ENCODE measurements at regions not wholly inside any gene's neighbourhood (a gene's known extent, or its start where the extent isn't known, plus 50 kb on each side); places are given as distances from the start of the nearest gene placed in this dataset.

DNA sequence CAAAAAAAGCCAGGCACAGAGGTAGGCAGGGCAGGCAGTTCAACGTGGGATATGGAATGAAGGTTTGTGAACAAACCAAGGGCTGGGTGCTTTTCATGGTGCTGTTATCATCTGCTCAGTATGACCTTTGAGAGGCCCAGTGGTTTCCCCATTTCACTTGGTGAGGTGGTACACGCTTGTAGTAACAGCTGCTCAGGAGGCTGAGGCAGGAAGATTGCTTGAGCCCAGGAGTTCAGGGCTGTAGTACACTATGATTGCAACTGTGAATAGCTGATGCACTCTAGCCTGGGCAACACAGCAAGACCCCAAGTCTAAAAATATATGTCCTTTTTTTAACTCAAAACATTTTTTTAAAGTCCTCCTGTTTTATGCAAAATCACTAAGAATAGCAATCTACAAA, 174.8 kb downstream of the ENC1 start:
- intact Hi-C loops (cut with DNase I), result no loop called here
- H3K9me3 ChIP-seq, result no peaks in the 10 kb centered on the region

DNA sequence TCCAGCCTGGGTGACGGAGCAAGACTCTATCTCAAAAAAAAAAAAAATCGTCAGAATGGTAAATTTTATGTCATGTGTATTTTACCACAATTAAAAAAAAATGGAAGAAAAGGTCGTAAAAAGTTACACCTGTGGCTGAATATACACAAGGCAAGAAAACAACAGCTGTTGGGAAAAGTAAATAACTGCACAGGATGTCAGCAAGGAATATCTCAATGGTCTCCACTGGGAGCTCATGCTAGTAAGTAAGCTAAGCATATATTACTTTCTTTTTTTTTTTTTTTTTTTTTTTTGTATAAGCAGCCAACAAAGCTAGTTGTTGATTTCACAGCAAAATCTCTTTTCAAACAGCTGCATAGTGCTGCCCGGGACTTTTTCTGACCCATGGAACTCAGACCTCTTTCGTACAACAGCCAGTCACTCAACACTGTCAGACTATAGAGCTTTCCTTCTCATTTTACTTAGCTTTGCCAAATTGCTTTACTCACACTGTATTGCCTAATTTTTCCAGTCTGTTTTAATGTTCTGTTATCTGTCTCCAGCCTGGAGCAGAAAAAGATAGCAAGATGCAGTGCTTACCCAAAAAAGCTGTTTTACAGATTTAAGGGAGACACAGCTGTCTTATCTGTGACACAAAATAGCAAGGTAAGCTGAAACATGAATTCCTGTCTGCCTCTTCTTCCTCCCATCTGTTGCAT, 175.9 kb downstream of the ENC1 start:
- no peak overlapping the region for H3K27ac ChIP-seq
- H3K27me3 ChIP-seq, result no peaks in the 10 kb centered on the region
- H3K4me1 ChIP-seq (ENCODE audit: insufficient read depth), result peaks cover 1% of the 10 kb centered on the region
- TF ChIP-seq, protein P1, sequence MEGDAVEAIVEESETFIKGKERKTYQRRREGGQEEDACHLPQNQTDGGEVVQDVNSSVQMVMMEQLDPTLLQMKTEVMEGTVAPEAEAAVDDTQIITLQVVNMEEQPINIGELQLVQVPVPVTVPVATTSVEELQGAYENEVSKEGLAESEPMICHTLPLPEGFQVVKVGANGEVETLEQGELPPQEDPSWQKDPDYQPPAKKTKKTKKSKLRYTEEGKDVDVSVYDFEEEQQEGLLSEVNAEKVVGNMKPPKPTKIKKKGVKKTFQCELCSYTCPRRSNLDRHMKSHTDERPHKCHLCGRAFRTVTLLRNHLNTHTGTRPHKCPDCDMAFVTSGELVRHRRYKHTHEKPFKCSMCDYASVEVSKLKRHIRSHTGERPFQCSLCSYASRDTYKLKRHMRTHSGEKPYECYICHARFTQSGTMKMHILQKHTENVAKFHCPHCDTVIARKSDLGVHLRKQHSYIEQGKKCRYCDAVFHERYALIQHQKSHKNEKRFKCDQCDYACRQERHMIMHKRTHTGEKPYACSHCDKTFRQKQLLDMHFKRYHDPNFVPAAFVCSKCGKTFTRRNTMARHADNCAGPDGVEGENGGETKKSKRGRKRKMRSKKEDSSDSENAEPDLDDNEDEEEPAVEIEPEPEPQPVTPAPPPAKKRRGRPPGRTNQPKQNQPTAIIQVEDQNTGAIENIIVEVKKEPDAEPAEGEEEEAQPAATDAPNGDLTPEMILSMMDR (IDR thresholded peaks at IDR 0.05), result no peak
- TF ChIP-seq POLR2A (IDR thresholded peaks at IDR 0.05), result no peak
- TF ChIP-seq EP300 (IDR thresholded peaks at IDR 0.05), result no peak
- no peak for DNase-seq
- 19 to 37% (median 23%) methylated on average over 5 of the region's 5 CpGs for WGBS, 3 donors
- H3K9me3 ChIP-seq, result no peaks in the 10 kb centered on the region
- no peaks in the 10 kb centered on the region for H3K36me3 ChIP-seq
- no peak overlapping the region for H3K4me3 ChIP-seq
- intact Hi-C loops (cut with DNase I), result no loop called here

More for the DNA sequence above, 174.8 kb downstream of the ENC1 start:
- H3K27ac ChIP-seq, result no peak overlapping the region
- no peaks in the 10 kb centered on the region for H3K36me3 ChIP-seq
- TF ChIP-seq EP300 (IDR thresholded peaks at IDR 0.05) (no peak), POLR2A (IDR thresholded peaks at IDR 0.05) (no peak)
- TF ChIP-seq, protein P1 (IDR thresholded peaks at IDR 0.05), result no peak
- H3K4me1 ChIP-seq (ENCODE audit: insufficient read depth), result peaks cover 1% of the 10 kb centered on the region
- no peak overlapping the region for H3K4me3 ChIP-seq
- WGBS, 3 donors, result 81 to 93% (median 89%) methylated on average over 2 of the region's 2 CpGs
- no peak for DNase-seq
- no peaks in the 10 kb centered on the region for H3K27me3 ChIP-seq

DNA sequence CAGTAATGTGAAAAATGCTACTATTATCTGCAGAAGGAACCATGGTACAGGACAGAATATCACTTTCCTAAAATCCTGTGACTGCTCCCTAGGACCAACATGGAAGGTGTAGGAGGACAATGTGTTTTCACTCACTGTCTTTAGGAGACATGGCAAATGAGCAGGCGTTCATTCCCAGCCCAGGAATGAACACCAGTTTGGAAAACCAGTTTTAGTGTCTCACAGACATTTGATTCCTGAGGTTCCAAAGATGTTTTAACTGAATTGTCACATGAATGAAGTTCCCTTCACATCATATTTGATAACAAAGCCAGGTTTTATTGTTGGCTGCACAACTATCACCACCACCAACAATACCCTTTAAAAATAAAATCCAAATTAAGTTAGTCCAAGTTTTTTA, 178.2 kb downstream of the ENC1 start:
- H3K4me3 ChIP-seq, result no peak overlapping the region
- 89 to 95% (median 93%) methylated on average over 1 of the region's 1 CpG for WGBS, 3 donors
- no peak for DNase-seq
- no peaks in the 10 kb centered on the region for H3K27me3 ChIP-seq
- H3K27ac ChIP-seq, result no peak overlapping the region
- H3K36me3 ChIP-seq, result no peaks in the 10 kb centered on the region
- TF ChIP-seq EP300 (IDR thresholded peaks at IDR 0.05), result no peak
- TF ChIP-seq, protein P1 (IDR thresholded peaks at IDR 0.05), result no peak
- H3K4me1 ChIP-seq (ENCODE audit: insufficient read depth), result peaks cover 1% of the 10 kb centered on the region
- intact Hi-C loops (cut with DNase I), result no loop called here
- H3K9me3 ChIP-seq, result no peaks in the 10 kb centered on the region

DNA sequence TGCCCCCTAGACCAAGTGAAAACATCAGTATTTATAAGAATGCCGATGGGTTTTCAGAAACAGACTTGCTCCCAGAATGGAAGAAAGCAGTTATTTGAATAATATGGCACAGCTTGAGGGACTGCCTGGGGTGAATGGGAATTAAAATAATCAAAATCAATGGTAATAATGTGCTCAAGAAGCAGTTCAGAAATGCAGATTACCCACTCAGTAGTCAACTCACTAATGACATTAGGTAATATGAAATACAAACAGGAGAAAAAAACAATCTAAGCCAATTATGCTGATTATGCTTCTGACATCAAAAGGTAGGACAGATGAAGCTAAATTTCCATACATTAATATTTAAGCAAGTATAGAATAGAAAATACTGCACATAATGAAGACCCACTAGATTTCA, 179.3 kb downstream of the ENC1 start:
- H3K9me3 ChIP-seq, result no peaks in the 10 kb centered on the region
- peaks cover 1% of the 10 kb centered on the region for H3K4me1 ChIP-seq (ENCODE audit: insufficient read depth)
- no peak for DNase-seq
- WGBS, 3 donors, result 94 to 100% (median 97%) methylated on average over 1 of the region's 1 CpG
- TF ChIP-seq POLR2A (IDR thresholded peaks at IDR 0.05), result no peak
- TF ChIP-seq, protein P1 (IDR thresholded peaks at IDR 0.05), result no peak
- no peak for TF ChIP-seq EP300 (IDR thresholded peaks at IDR 0.05)
- H3K27ac ChIP-seq, result no peak overlapping the region
- no peaks in the 10 kb centered on the region for H3K36me3 ChIP-seq
- intact Hi-C loops (cut with DNase I), result no loop called here
- no peak overlapping the region for H3K4me3 ChIP-seq
- H3K27me3 ChIP-seq, result no peaks in the 10 kb centered on the region

All from ovary (tissue), 7 donors.